Sigmoid colon (tissue), 4 donors: ENCODE measurements at regions not wholly inside any gene's neighbourhood (a gene's known extent, or its start where the extent isn't known, plus 50 kb on each side); places are given as distances from the start of the nearest gene placed in this dataset.

Source experiments
- EP300 ChIP-seq, 4 donors: sonication (generic); formaldehyde crosslinking; IDR thresholded peaks; one replicate each; pipeline ENCODE4 v1.6.1; 2017; ENCODE audit warnings: antibody characterized with exemption in 4 of 4
- POLR2A ChIP-seq, 2 donors: fragments of 450-650 bp; IDR thresholded peaks; one replicate each; pipeline ENCODE4 v1.6.1; 2016; ENCODE audit warnings: antibody characterized with exemption in 2 of 2, mild to moderate bottlenecking in 2 of 2, moderate library complexity in 2 of 2
- POLR2AphosphoS5 ChIP-seq, 4 donors: sonication (generic); formaldehyde crosslinking; IDR thresholded peaks; one replicate each; pipeline ENCODE4 v1.6.1; 2017; ENCODE audit warnings: antibody characterized with exemption in 4 of 4
- TF ChIP-seq, protein P1 (sequence below), 4 experiments: fragments of 450-650 bp in 3 of 4; fragments of 200-600 bp in 1 of 4; IDR thresholded peaks; one replicate each; pipeline ENCODE4 v1.5.1; 2016 to 2019; ENCODE audit warnings: antibody characterized with exemption in 4 of 4, mild to moderate bottlenecking in 3 of 4, moderate library complexity in 2 of 4

DNA sequence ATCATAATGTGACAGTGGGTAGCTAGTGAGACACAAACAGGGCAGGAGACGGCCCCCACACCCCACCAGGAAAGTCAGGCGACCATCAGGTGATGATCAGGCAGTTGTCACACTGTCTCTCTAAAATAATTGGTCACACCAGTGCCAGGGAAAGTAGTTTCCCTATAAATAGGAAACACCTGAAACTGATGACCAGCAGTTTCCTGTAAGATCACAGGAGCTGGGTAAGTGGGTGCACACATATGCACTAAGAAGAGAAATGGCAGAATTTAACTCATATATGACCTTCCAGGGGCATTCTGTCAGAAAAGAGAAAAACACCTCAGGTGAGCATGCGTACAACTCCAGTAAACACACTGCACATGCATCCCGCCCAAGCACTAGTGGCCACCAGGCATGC is 620.5 kb upstream of the GHITM start:
- TF ChIP-seq, protein P1, sequence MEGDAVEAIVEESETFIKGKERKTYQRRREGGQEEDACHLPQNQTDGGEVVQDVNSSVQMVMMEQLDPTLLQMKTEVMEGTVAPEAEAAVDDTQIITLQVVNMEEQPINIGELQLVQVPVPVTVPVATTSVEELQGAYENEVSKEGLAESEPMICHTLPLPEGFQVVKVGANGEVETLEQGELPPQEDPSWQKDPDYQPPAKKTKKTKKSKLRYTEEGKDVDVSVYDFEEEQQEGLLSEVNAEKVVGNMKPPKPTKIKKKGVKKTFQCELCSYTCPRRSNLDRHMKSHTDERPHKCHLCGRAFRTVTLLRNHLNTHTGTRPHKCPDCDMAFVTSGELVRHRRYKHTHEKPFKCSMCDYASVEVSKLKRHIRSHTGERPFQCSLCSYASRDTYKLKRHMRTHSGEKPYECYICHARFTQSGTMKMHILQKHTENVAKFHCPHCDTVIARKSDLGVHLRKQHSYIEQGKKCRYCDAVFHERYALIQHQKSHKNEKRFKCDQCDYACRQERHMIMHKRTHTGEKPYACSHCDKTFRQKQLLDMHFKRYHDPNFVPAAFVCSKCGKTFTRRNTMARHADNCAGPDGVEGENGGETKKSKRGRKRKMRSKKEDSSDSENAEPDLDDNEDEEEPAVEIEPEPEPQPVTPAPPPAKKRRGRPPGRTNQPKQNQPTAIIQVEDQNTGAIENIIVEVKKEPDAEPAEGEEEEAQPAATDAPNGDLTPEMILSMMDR (IDR thresholded peaks at IDR 0.05): no peak
- TF ChIP-seq EP300 (IDR thresholded peaks at IDR 0.05): no peak
- no peak for TF ChIP-seq POLR2A (IDR thresholded peaks at IDR 0.05)
- TF ChIP-seq POLR2AphosphoS5 (IDR thresholded peaks at IDR 0.05): no peak
